ENCODE measurements at regions not wholly inside any gene's neighbourhood (a gene's known extent, or its start where the extent isn't known, plus 50 kb on each side); places are given as distances from the start of the nearest gene placed in this dataset.

GRCh38 chr2:15999596-16000469 lies 59.5 kb downstream of the MYCN start:
- Mint-ChIP-seq H3K4me1 (ENCODE audit: unreplicated experiment) (no peaks in the 10 kb centered on the region), H3K27me3 (ENCODE audit: unreplicated experiment) (no peaks in the 10 kb centered on the region), H3K36me3 (ENCODE audit: unreplicated experiment) (no peaks in the 10 kb centered on the region), H3K9me3 (ENCODE audit: unreplicated experiment) (peaks cover 13% of the 10 kb centered on the region), H3K4me3 (ENCODE audit: unreplicated experiment) (no peak overlapping the region), H3K27ac (ENCODE audit: unreplicated experiment) (no peak overlapping the region)
- DNase-seq (ENCODE audit: extremely low spot score, unreplicated experiment): no peak
- no peak for TF ChIP-seq CTCF (IDR thresholded peaks at IDR 0.05)

- H3K4me3 Mint-ChIP-seq (ENCODE audit: unreplicated experiment): no peak overlapping the region
- TF ChIP-seq CTCF (IDR thresholded peaks at IDR 0.05): no peak
- H3K4me1 Mint-ChIP-seq (ENCODE audit: unreplicated experiment): no peaks in the 10 kb centered on the region
- H3K27ac Mint-ChIP-seq (ENCODE audit: unreplicated experiment): no peak overlapping the region
- no peaks in the 10 kb centered on the region for H3K27me3 Mint-ChIP-seq (ENCODE audit: unreplicated experiment)
- DNase-seq (ENCODE audit: extremely low spot score, unreplicated experiment): no peak
- no peaks in the 10 kb centered on the region for H3K36me3 Mint-ChIP-seq (ENCODE audit: unreplicated experiment)
- peaks cover 14% of the 10 kb centered on the region for H3K9me3 Mint-ChIP-seq (ENCODE audit: unreplicated experiment)
Observed at GRCh38 chr2:15997728-15998280, 57.5 kb downstream of the MYCN start.

- DNase-seq (ENCODE audit: extremely low spot score, unreplicated experiment): no peak
- H3K4me3 Mint-ChIP-seq (ENCODE audit: unreplicated experiment): no peak overlapping the region
- H3K36me3 Mint-ChIP-seq (ENCODE audit: unreplicated experiment): no peaks in the 10 kb centered on the region
- H3K27me3 Mint-ChIP-seq (ENCODE audit: unreplicated experiment): no peaks in the 10 kb centered on the region
- H3K4me1 Mint-ChIP-seq (ENCODE audit: unreplicated experiment): no peaks in the 10 kb centered on the region
- no peak overlapping the region for H3K27ac Mint-ChIP-seq (ENCODE audit: unreplicated experiment)
- peaks cover 14% of the 10 kb centered on the region for H3K9me3 Mint-ChIP-seq (ENCODE audit: unreplicated experiment)
- TF ChIP-seq CTCF (IDR thresholded peaks at IDR 0.05): no peak
Observed at GRCh38 chr2:15996536-15997423, 56.4 kb downstream of the MYCN start.

Measured in osteocyte (in vitro differentiated cells).